H9 (cell line): ENCODE measurements at regions not wholly inside any gene's neighbourhood (a gene's known extent, or its start where the extent isn't known, plus 50 kb on each side); places are given as distances from the start of the nearest gene placed in this dataset.
"Not testable (repeated sequence)": the region's sequence is repeated elsewhere in the genome, so short reads cannot be mapped to it uniquely, and the experiment has no call there.

ENCODE experiments used
- DNase-seq: peaks from one replicate; pipeline ENCODE4 v3.0.0-alpha.2; 2017
- H2AFZ ChIP-seq: one replicate; pipeline ENCODE4 v1.6.1; 2013; ENCODE audit warnings: mild to moderate bottlenecking, low read length, control low read depth, moderate library complexity
- H2AK5ac ChIP-seq: 2 replicates; pipeline ENCODE4 v1.6.1; 2013; ENCODE audit warnings: low read length, control low read depth, mixed read lengths; ENCODE audit not compliant: insufficient read length
- H2BK120ac ChIP-seq: one replicate; pipeline ENCODE4 v1.6.1; 2013; ENCODE audit warnings: low read depth, mild to moderate bottlenecking, low read length, control low read depth, inconsistent platforms; ENCODE audit not compliant: poor library complexity, severe bottlenecking
- H2BK12ac ChIP-seq: 2 replicates; pipeline ENCODE4 v1.6.1; 2013; ENCODE audit warnings: low read length, control low read depth, mixed read lengths, low read depth; ENCODE audit not compliant: insufficient read length
- H2BK15ac ChIP-seq: 2 replicates; pipeline ENCODE4 v1.6.1; 2013; ENCODE audit warnings: low read depth, low read length, control low read depth
- H2BK20ac ChIP-seq: one replicate; pipeline ENCODE4 v1.6.1; 2013; ENCODE audit warnings: low read depth, mild to moderate bottlenecking, low read length, control low read depth, inconsistent platforms; ENCODE audit not compliant: poor library complexity, severe bottlenecking
- H2BK5ac ChIP-seq: 2 replicates; pipeline ENCODE4 v1.6.1; 2013; ENCODE audit warnings: low read length, control low read depth, mixed read lengths; ENCODE audit not compliant: insufficient read length
- H3K14ac ChIP-seq: 2 replicates; pipeline ENCODE4 v1.6.1; 2013; ENCODE audit warnings: low read length, control low read depth; ENCODE audit not compliant: insufficient read depth
- H3K18ac ChIP-seq: 2 replicates; pipeline ENCODE4 v1.6.1; 2013; ENCODE audit warnings: low read depth, mild to moderate bottlenecking, mixed read lengths, low read length, control low read depth; ENCODE audit not compliant: insufficient read length
- H3K23ac ChIP-seq: 2 replicates; pipeline ENCODE4 v1.6.1; 2013; ENCODE audit warnings: low read length, control low read depth, mixed read lengths, low read depth; ENCODE audit not compliant: insufficient read length
- H3K23me2 ChIP-seq: 2 replicates; pipeline ENCODE4 v1.6.1; 2013; ENCODE audit warnings: low read depth, mild to moderate bottlenecking, mixed read lengths, low read length, control low read depth; ENCODE audit not compliant: insufficient read length, poor library complexity, severe bottlenecking
- H3K27ac ChIP-seq: 2 replicates; pipeline ENCODE4 v1.5.1; 2013; ENCODE audit warnings: low read length, control low read depth, mixed read lengths, low read depth; ENCODE audit not compliant: insufficient read length
- H3K27me3 ChIP-seq: 2 replicates; pipeline ENCODE4 v1.6.1; 2013; ENCODE audit warnings: low read length, control low read depth, inconsistent platforms; ENCODE audit not compliant: insufficient read depth
- H3K4ac ChIP-seq: 2 replicates; pipeline ENCODE4 v1.6.1; 2013; ENCODE audit warnings: low read depth, mild to moderate bottlenecking, control low read depth, inconsistent platforms, low read length, moderate library complexity
- H3K4me1 ChIP-seq: 2 replicates; pipeline ENCODE4 v1.6.1; 2013; ENCODE audit warnings: low read length, control low read depth, inconsistent platforms; ENCODE audit not compliant: insufficient read depth
- H3K4me2 ChIP-seq: 2 replicates; pipeline ENCODE4 v1.6.1; 2013; ENCODE audit warnings: low read length, control low read depth, mixed read lengths; ENCODE audit not compliant: insufficient read length, insufficient read depth
- H3K56ac ChIP-seq: 2 replicates; pipeline ENCODE4 v1.6.1; 2013; ENCODE audit warnings: low read depth, mild to moderate bottlenecking, mixed read lengths, low read length, control low read depth; ENCODE audit not compliant: insufficient read length
- H3K79me1 ChIP-seq: 2 replicates; pipeline ENCODE4 v1.6.1; 2013; ENCODE audit warnings: low read depth, mild to moderate bottlenecking, moderate library complexity, low read length, control low read depth, inconsistent platforms; ENCODE audit not compliant: insufficient read depth, poor library complexity, severe bottlenecking
- H3K79me2 ChIP-seq: 2 replicates; pipeline ENCODE4 v1.6.1; 2013; ENCODE audit warnings: low read length, control low read depth, inconsistent platforms; ENCODE audit not compliant: insufficient read depth
- H3K9ac ChIP-seq: 2 replicates; pipeline ENCODE4 v1.6.1; 2013; ENCODE audit warnings: low read length, control low read depth, mixed read lengths; ENCODE audit not compliant: insufficient read length; ENCODE audit errors: extremely low read depth
- H3K9me3 ChIP-seq: one replicate; pipeline ENCODE4 v1.6.1; 2013; ENCODE audit warnings: low read depth, low read length, inconsistent platforms; ENCODE audit not compliant: control insufficient read depth
- H3T11ph ChIP-seq: one replicate; pipeline ENCODE4 v1.6.1; 2013; ENCODE audit warnings: mild to moderate bottlenecking, low read length, control low read depth, inconsistent platforms
- H4K20me1 ChIP-seq: one replicate; pipeline ENCODE4 v1.6.1; 2013; ENCODE audit not compliant: control insufficient read depth, insufficient read length, insufficient read depth
- H4K5ac ChIP-seq: 2 replicates; pipeline ENCODE4 v1.6.1; 2013; ENCODE audit warnings: low read depth, mild to moderate bottlenecking, mixed read lengths, low read length, control low read depth; ENCODE audit not compliant: insufficient read length
- H4K8ac ChIP-seq: replicated peaks from 2 replicates; pipeline ENCODE4 v1.6.1; 2013; ENCODE audit warnings: low read length, control low read depth, mixed read lengths, low read depth; ENCODE audit not compliant: insufficient read length
- H4K91ac ChIP-seq: 2 replicates; pipeline ENCODE4 v1.6.1; 2013; ENCODE audit warnings: low read depth, mild to moderate bottlenecking, moderate library complexity, mixed read lengths, low read length, control low read depth; ENCODE audit not compliant: insufficient read length
- H3K27ac Mint-ChIP-seq, 3 experiments: 2 replicates in 2 of 3; 3 replicates in 1 of 3; pipeline ENCODE4 v1.8.0; 2020 to 2021; ENCODE audit warnings: mixed read lengths in 3 of 3, mild to moderate bottlenecking in 1 of 3, moderate library complexity in 1 of 3
- H3K27me3 Mint-ChIP-seq: 2 replicates; pipeline ENCODE4 v1.8.0; 2021; ENCODE audit warnings: low read depth, mild to moderate bottlenecking, moderate library complexity, mixed read lengths
- H3K36me3 Mint-ChIP-seq, 3 experiments: 2 replicates in 2 of 3; 3 replicates in 1 of 3; pipeline ENCODE4 v1.8.0; 2020 to 2021; ENCODE audit warnings: low read depth in 3 of 3, mixed read lengths in 3 of 3; ENCODE audit not compliant: insufficient read depth in 1 of 3
- H3K4me1 Mint-ChIP-seq, 2 experiments: 2 replicates each; pipeline ENCODE4 v1.8.0; 2020; ENCODE audit warnings: mixed read lengths in 2 of 2
- H3K4me3 Mint-ChIP-seq, 2 experiments: 2 replicates in 1 of 2; 3 replicates in 1 of 2; pipeline ENCODE4 v1.8.0; 2020 to 2021; ENCODE audit warnings: mild to moderate bottlenecking in 2 of 2, mixed read lengths in 2 of 2, moderate library complexity in 1 of 2
- H3K9me3 Mint-ChIP-seq, 2 experiments: 2 replicates in 1 of 2; 3 replicates in 1 of 2; pipeline ENCODE4 v1.8.0; 2020; ENCODE audit warnings: mild to moderate bottlenecking in 2 of 2, mixed read lengths in 2 of 2, moderate library complexity in 1 of 2
- WGBS: extraction: QIAGEN DNeasy Blood & Tissue Kit; methylation state at CpG from one replicate; pipeline ENCODE4 v1.1.7; 2013; ENCODE audit warnings: missing lambda C conversion rate, low lambda C conversion rate, mixed read lengths; ENCODE audit not compliant: insufficient read length; ENCODE audit errors: extremely low coverage; 5-methylcytosine and 5-hydroxymethylcytosine counted together

GRCh38 chr3:61435361-61435760 lies 126.0 kb upstream of the PTPRG start:
- not testable (repeated sequence) for H4K8ac ChIP-seq, H3K27ac Mint-ChIP-seq, H3K9ac ChIP-seq, H3K18ac ChIP-seq, H3K4me1 ChIP-seq, H3K4me3 Mint-ChIP-seq, H2BK5ac ChIP-seq, H2AK5ac ChIP-seq, H3K79me1 ChIP-seq, H3K23me2 ChIP-seq, H3K27ac ChIP-seq, H3T11ph ChIP-seq, H3K4ac ChIP-seq, H3K27me3 ChIP-seq, H3K4me2 ChIP-seq, H3K9me3 ChIP-seq, H3K4me1 Mint-ChIP-seq, H2BK15ac ChIP-seq, H3K27me3 Mint-ChIP-seq, H2BK20ac ChIP-seq, DNase-seq, H2BK12ac ChIP-seq, H3K23ac ChIP-seq, H3K56ac ChIP-seq, H2AFZ ChIP-seq, H3K79me2 ChIP-seq, H4K91ac ChIP-seq, H3K14ac ChIP-seq, H2BK120ac ChIP-seq, H4K20me1 ChIP-seq, H4K5ac ChIP-seq
- WGBS, result no CpG with 5 or more reads among the region's 20 CpGs
- Mint-ChIP-seq H3K36me3 (peaks cover 4 to 15% (median 6%) of the 10 kb centered on the region in 3 experiments; a peak in 6 of 7 replicates), H3K9me3 (peaks cover 14 to 19% of the 10 kb centered on the region in 2 experiments)
